ENCODE measurements at regions not wholly inside any gene's neighbourhood (a gene's known extent, or its start where the extent isn't known, plus 50 kb on each side); places are given as distances from the start of the nearest gene placed in this dataset.

- no peak overlapping the region for H3K27ac ChIP-seq (ENCODE audit: low read length)
- no peaks in the 10 kb centered on the region for H3K36me3 ChIP-seq (ENCODE audit: control insufficient read depth, insufficient read depth, low read length)
- CTCF ChIA-PET, result no interaction called here
- H3K9me3 ChIP-seq (ENCODE audit: control insufficient read depth, insufficient read depth, low read depth, low read length), result no peaks in the 10 kb centered on the region
- DNase-seq (ENCODE audit: low read depth, low spot score) (no peak), ATAC-seq (no peak)
- no peaks in the 10 kb centered on the region for H3K27me3 ChIP-seq (ENCODE audit: control insufficient read depth, insufficient read depth, low read length)
- in situ Hi-C loops (cut with HindIII; ENCODE audit: low pct_unique_long_range_greater_than_20kb, low sequenced_read_pairs), result no loop called here
- no peaks in the 10 kb centered on the region for H3K4me1 ChIP-seq (ENCODE audit: control insufficient read depth, insufficient read depth, low read length)
- no peak overlapping the region for H3K4me3 ChIP-seq (ENCODE audit: low read depth in 2 of 2, low read length in 2 of 2)
- intact Hi-C loops (cut with micrococcal nuclease; ENCODE audit: unreplicated experiment), result no loop called here
- BruUV-seq (replicated peaks), result no TSS peak
- no peak for TF ChIP-seq REST (IDR thresholded peaks at IDR 0.05; ENCODE audit: insufficient read depth in 1 of 2, low read depth in 2 of 2, low read length in 1 of 2)
- no peak for TF ChIP-seq CTCF (IDR thresholded peaks at IDR 0.05)
- TF ChIP-seq SIN3A (IDR thresholded peaks at IDR 0.05; ENCODE audit: borderline replicate concordance, insufficient read depth, low read depth, low read length), result no peak
- no peak for TF ChIP-seq TCF7L2 (IDR thresholded peaks at IDR 0.05; ENCODE audit: low read depth, low read length)
- TF ChIP-seq POLR2AphosphoS5 (IDR thresholded peaks at IDR 0.05; ENCODE audit: low read depth, low read length), result no peak
- POLR2A ChIA-PET, result no interaction called here
Observed at GRCh38 chr2:11922294-11922693, 175.9 kb downstream of the LPIN1 start.

GRCh38 chr2:11923935-11924334 is 177.5 kb downstream of the LPIN1 start:
- H3K9me3 ChIP-seq (ENCODE audit: control insufficient read depth, insufficient read depth, low read depth, low read length), result no peaks in the 10 kb centered on the region
- intact Hi-C loops (cut with micrococcal nuclease; ENCODE audit: unreplicated experiment), result no loop called here
- H3K27me3 ChIP-seq (ENCODE audit: control insufficient read depth, insufficient read depth, low read length), result no peaks in the 10 kb centered on the region
- ATAC-seq (no peak), DNase-seq (ENCODE audit: low read depth, low spot score) (no peak)
- in situ Hi-C loops (cut with HindIII; ENCODE audit: low pct_unique_long_range_greater_than_20kb, low sequenced_read_pairs), result no loop called here
- TF ChIP-seq POLR2AphosphoS5 (IDR thresholded peaks at IDR 0.05; ENCODE audit: low read depth, low read length) (no peak), SIN3A (IDR thresholded peaks at IDR 0.05; ENCODE audit: borderline replicate concordance, insufficient read depth, low read depth, low read length) (no peak), TCF7L2 (IDR thresholded peaks at IDR 0.05; ENCODE audit: low read depth, low read length) (no peak), REST (IDR thresholded peaks at IDR 0.05; ENCODE audit: insufficient read depth in 1 of 2, low read depth in 2 of 2, low read length in 1 of 2) (no peak), CTCF (IDR thresholded peaks at IDR 0.05) (no peak)
- ChIA-PET POLR2A (no interaction called here), CTCF (no interaction called here)
- H3K36me3 ChIP-seq (ENCODE audit: control insufficient read depth, insufficient read depth, low read length), result no peaks in the 10 kb centered on the region
- H3K4me1 ChIP-seq (ENCODE audit: control insufficient read depth, insufficient read depth, low read length), result no peaks in the 10 kb centered on the region
- no peak overlapping the region for H3K27ac ChIP-seq (ENCODE audit: low read length)
- no TSS peak for BruUV-seq (replicated peaks)
- H3K4me3 ChIP-seq (ENCODE audit: low read depth in 2 of 2, low read length in 2 of 2), result no peak overlapping the region

Measured in Panc1 (cell line).